ENCODE measurements at regions not wholly inside any gene's neighbourhood (a gene's known extent, or its start where the extent isn't known, plus 50 kb on each side); places are given as distances from the start of the nearest gene placed in this dataset.

DNA sequence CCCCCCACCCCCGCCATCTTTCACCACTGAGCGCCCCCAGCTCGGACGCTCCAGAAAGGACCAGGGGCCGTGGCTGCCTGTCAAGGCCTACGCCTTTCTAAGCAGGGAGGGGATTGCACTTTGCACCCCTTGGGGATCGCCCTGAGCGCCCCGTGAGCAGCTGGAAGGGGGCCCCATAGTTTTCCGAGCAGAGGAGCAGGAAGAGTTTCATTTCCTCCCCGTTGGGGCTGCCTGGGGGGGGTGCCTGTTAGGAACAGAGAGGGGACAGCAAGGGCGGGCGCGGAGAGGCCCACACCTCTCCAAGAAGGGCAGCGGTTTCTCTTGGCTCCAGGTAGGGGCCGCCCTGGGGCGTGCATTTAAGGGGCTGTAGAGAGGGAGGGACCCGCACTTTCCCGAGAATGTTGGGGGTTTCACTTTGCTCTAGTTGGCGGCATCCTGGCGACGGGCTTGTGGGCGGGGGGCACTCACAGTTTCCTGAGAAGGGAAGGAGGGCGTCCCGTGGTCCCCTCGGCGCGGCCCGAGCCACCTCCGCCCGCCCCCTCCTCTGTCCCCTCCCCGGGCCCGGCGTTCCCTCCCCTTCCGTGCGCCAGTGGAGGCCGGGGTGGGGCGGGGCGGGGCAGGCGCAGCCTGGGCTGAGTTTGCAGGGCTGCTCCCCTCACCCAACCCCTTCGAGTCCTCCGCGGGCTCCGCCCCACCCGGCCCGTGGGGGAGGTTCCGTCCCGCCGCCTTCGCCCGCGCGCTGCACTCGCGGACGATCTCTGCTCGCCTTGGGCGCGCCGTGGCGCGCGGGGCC is 82.3 kb upstream of the CD99 start:
- Mint-ChIP-seq H3K27ac (ENCODE audit: unreplicated experiment) (peak overlapping the region; percentile 19), H3K36me3 (ENCODE audit: low read depth) (peaks cover 7% of the 10 kb centered on the region), H3K4me3 (peak overlapping the region; percentile 91), H3K9me3 (peaks cover 4% of the 10 kb centered on the region), H3K4me1 (peaks cover 26% of the 10 kb centered on the region), H3K27me3 (ENCODE audit: low read depth) (peaks cover 19% of the 10 kb centered on the region)
- peak; percentile 69 for DNase-seq (ENCODE audit: low read depth, low spot score)
- TF ChIP-seq, protein P1, sequence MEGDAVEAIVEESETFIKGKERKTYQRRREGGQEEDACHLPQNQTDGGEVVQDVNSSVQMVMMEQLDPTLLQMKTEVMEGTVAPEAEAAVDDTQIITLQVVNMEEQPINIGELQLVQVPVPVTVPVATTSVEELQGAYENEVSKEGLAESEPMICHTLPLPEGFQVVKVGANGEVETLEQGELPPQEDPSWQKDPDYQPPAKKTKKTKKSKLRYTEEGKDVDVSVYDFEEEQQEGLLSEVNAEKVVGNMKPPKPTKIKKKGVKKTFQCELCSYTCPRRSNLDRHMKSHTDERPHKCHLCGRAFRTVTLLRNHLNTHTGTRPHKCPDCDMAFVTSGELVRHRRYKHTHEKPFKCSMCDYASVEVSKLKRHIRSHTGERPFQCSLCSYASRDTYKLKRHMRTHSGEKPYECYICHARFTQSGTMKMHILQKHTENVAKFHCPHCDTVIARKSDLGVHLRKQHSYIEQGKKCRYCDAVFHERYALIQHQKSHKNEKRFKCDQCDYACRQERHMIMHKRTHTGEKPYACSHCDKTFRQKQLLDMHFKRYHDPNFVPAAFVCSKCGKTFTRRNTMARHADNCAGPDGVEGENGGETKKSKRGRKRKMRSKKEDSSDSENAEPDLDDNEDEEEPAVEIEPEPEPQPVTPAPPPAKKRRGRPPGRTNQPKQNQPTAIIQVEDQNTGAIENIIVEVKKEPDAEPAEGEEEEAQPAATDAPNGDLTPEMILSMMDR (conservative IDR thresholded peaks at IDR 0.05): no peak

DNA sequence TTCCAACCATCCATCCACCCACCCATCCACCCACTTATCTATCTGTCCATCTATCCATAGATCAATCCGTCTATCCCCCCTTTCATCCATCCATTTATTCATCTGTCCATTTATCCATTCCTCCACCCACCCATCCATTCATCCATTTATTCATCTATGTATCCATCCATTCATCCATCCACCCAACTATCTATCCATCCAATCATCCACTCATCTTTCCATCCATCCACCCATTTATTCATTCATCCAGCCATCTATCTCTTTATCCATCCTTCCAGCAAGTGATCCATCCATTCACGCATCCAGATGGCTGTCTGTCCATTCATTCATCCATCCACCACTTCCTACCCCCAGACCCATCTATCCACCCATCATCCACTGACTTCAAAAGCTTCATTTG is 84.0 kb upstream of the CD99 start:
- peaks cover 9% of the 10 kb centered on the region for H3K36me3 Mint-ChIP-seq (ENCODE audit: low read depth)
- H3K27me3 Mint-ChIP-seq (ENCODE audit: low read depth): peaks cover 19% of the 10 kb centered on the region
- H3K4me1 Mint-ChIP-seq: peaks cover 26% of the 10 kb centered on the region
- no peak for DNase-seq (ENCODE audit: low read depth, low spot score)
- H3K27ac Mint-ChIP-seq (ENCODE audit: unreplicated experiment): no peak overlapping the region
- H3K4me3 Mint-ChIP-seq: peak overlapping the region; percentile 56
- H3K9me3 Mint-ChIP-seq: peaks cover 4% of the 10 kb centered on the region
- TF ChIP-seq, protein P1 (conservative IDR thresholded peaks at IDR 0.05): no peak

DNA sequence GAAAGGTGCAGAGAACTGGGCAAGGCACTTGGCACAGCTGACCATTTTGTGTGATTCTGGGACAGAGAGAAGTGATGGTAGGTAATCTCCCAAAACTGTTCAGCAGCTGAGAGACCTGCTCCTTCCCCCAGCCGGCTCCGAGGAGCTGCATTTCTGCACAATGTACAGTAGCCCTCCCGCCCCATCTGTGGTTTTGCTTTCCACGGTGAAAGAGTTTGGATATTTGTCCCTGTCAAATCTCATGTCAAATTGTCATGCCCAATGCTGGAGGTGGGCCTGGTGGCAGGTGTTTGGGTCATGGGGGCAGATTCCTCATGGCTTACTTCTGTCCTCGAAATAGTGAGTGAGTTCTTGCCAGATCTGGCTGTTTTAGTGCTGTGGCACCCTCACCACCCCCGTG is 90.5 kb upstream of the CD99 start:
- TF ChIP-seq, protein P1 (conservative IDR thresholded peaks at IDR 0.05): no peak
- Mint-ChIP-seq H3K27me3 (ENCODE audit: low read depth) (no peaks in the 10 kb centered on the region), H3K36me3 (ENCODE audit: low read depth) (peaks cover 8% of the 10 kb centered on the region), H3K4me1 (peaks cover 5% of the 10 kb centered on the region), H3K9me3 (no peaks in the 10 kb centered on the region), H3K4me3 (no peak overlapping the region), H3K27ac (ENCODE audit: unreplicated experiment) (no peak overlapping the region)
- no peak for DNase-seq (ENCODE audit: low read depth, low spot score)

DNA sequence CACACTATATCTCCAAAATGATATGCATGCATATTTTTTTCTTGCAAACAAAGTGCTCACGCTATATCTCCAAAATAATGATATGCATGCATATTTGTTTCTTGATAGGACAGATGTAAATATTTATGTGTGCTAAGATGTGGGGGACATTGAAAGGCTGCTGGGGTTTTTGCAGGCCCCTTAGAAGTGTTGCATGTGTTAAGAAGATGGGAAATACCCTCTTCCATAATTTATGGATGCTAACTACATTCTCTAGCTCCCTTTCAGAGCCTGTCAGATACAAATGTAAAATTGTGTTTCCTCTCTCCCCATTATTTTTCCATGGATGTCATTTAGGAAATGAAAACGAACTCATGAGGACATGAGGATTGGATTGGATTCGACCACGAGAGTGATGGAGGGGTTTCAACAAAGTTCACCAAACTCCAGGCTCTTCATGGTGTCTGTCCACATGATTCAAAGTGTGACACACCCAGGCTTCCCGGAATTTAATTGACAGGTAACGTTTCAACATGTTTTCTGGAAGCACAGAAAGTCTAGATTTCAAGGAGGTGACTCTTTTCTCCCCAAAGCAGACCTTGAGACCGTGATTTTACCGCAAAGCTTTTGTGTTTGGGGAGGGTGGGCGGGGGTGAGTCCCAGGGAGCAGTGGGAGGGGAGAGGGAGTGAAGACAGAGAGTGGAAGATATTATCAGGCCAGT is 94.4 kb upstream of the CD99 start:
- H3K27ac Mint-ChIP-seq (ENCODE audit: unreplicated experiment): no peak overlapping the region
- H3K4me3 Mint-ChIP-seq: no peak overlapping the region
- TF ChIP-seq, protein P1 (conservative IDR thresholded peaks at IDR 0.05): no peak
- H3K4me1 Mint-ChIP-seq: peaks cover 6% of the 10 kb centered on the region
- DNase-seq (ENCODE audit: low read depth, low spot score): no peak
- no peaks in the 10 kb centered on the region for H3K9me3 Mint-ChIP-seq
- H3K36me3 Mint-ChIP-seq (ENCODE audit: low read depth): peaks cover 5% of the 10 kb centered on the region
- H3K27me3 Mint-ChIP-seq (ENCODE audit: low read depth): no peaks in the 10 kb centered on the region

DNA sequence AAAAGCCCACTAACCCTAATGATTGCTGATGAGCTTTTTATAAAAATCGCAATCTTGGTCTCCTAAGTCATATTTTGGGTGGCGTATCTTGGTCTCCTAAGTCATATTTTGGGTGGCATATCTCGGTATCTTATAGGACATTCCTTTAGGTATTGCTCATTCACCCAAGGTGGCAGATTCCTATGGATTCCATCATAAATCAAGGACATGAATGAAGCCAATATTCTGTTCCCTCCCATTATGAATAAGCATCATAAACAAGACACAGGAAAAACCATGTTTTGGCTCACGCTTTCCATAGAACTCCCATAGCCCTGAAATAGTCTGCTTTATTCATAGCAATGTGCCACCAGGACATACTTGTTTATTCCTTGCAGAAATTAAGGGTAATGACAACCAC is 95.0 kb upstream of the CD99 start:
- TF ChIP-seq, protein P1 (conservative IDR thresholded peaks at IDR 0.05): no peak
- no peaks in the 10 kb centered on the region for H3K27me3 Mint-ChIP-seq (ENCODE audit: low read depth)
- H3K4me3 Mint-ChIP-seq: no peak overlapping the region
- no peaks in the 10 kb centered on the region for H3K9me3 Mint-ChIP-seq
- peaks cover 6% of the 10 kb centered on the region for H3K4me1 Mint-ChIP-seq
- peaks cover 5% of the 10 kb centered on the region for H3K36me3 Mint-ChIP-seq (ENCODE audit: low read depth)
- no peak for DNase-seq (ENCODE audit: low read depth, low spot score)
- H3K27ac Mint-ChIP-seq (ENCODE audit: unreplicated experiment): no peak overlapping the region
